Heart right ventricle (tissue), 16 donors: ENCODE measurements at regions not wholly inside any gene's neighbourhood (a gene's known extent, or its start where the extent isn't known, plus 50 kb on each side); places are given as distances from the start of the nearest gene placed in this dataset.

Experiments
- ATAC-seq, 8 donors: fragments of 200-7000 bp; cut with Tn5 transposase; one replicate each; pipeline ENCODE4 v1.9.1; 2020; ENCODE audit warnings: mild to moderate bottlenecking in 8 of 8, moderate library complexity in 8 of 8, moderate number of reproducible peaks in 1 of 8
- DNase-seq, 2 donors: peaks; one replicate each; pipeline ENCODE4 v3.0.0-alpha.2; 2020
- H3K27ac ChIP-seq, 10 donors: fragments of 200-600 bp; sonication (generic) in 2 of 10; one replicate each; pipeline versions ENCODE4 v1.5.0 to v1.8.0; 2020 to 2022; ENCODE audit warnings: mild to moderate bottlenecking in 3 of 10
- H3K27me3 ChIP-seq, 7 donors: fragments of 200-600 bp; one replicate each; pipeline ENCODE4 v1.8.0; 2021 to 2022; ENCODE audit warnings: mild to moderate bottlenecking in 2 of 7
- H3K36me3 ChIP-seq, 9 donors: fragments of 200-600 bp; sonication (generic) in 1 of 9; one replicate each; pipeline versions ENCODE4 v1.5.0 to v1.8.0; 2020 to 2022; ENCODE audit warnings: mild to moderate bottlenecking in 2 of 9
- H3K4me1 ChIP-seq, 9 donors: fragments of 200-600 bp; sonication (generic) in 1 of 9; one replicate each; pipeline versions ENCODE4 v1.5.0 to v1.8.0; 2020 to 2022; ENCODE audit warnings: mild to moderate bottlenecking in 4 of 9
- H3K4me3 ChIP-seq, 10 donors: fragments of 200-600 bp; sonication (generic) in 2 of 10; one replicate each; pipeline versions ENCODE4 v1.5.0 to v1.8.0; 2020 to 2022; ENCODE audit warnings: mild to moderate bottlenecking in 7 of 10, moderate library complexity in 2 of 10
- H3K9me3 ChIP-seq, 11 donors: fragments of 200-600 bp in 10 of 11; sonication (generic) in 2 of 11; one replicate each; pipeline versions ENCODE4 v1.5.0 to v1.8.0; 2013 to 2022; ENCODE audit warnings: mild to moderate bottlenecking in 2 of 11, control low read depth in 1 of 11, moderate library complexity in 1 of 11
- WGBS, 2 donors: extraction: QIAGEN DNeasy Blood & Tissue Kit; methylation state at CpG; one replicate each; pipeline ENCODE4 v1.1.7; 2013; ENCODE audit warnings: inconsistent platforms in 1 of 2; 5-methylcytosine and 5-hydroxymethylcytosine counted together
- intact Hi-C, 10 donors: fragments of 100-400 bp; cut with DNase I; formaldehyde crosslinking; loops; one replicate each; pipeline versions ENCODE4 v1.11.1 to v1.14.2; 2022
- TF ChIP-seq, protein P1 (sequence below), 9 donors: fragments of 200-600 bp; sonication (generic) in 2 of 9; IDR thresholded peaks; one replicate each; pipeline versions ENCODE4 v1.5.0 to v1.8.0; 2021 to 2022; ENCODE audit warnings: antibody characterized with exemption in 9 of 9, mild to moderate bottlenecking in 5 of 9, moderate library complexity in 1 of 9
- donor health status: Arrhythmogenic right ventricular cardiomyopathy.
- donor health status: ischemic (EF 13 %, LVEDD 7.1; RV severe dilation, severe dysfunction).
- donor health status: healthy with polysubstance abuse.
- donor health status: DM: no; HTN: yes; CAD: no.
- donor health status: DM: no; HTN: no; CAD: no.
- donor health status: ischemic (EF 25% LVEDD 6.9; RV normal size, moderate dysfunction).
- donor health status: ischemic (EF 25% LVEDD 5.7; RV mildly dilated, moderate dysfunction).
- donor health status: healthy.
- donor health status: DM: yes; HTN: yes; CAD: no.
- donor health status: Ischemic cardiomyopathy.
- donor health status: ischemic (EF 35%, LVEDD 5.7; RV mildly dilated, moderate dysfunction).
- donor health status: nonischemic (EF 11% LVEDD 7.7; RV severe dilation, severe dysfunction).
- donor health status: DM: yes; HTN: yes; CAD: no.
- donor health status: PGD.
- donor health status: ischemic (EF 29% LVEDD 5.4; RV normal size, mild dysfunction).
- donor health status: nonischemic (EF 23%, LVEDD 6.1; RV moderate dilation, normal function).

DNA sequence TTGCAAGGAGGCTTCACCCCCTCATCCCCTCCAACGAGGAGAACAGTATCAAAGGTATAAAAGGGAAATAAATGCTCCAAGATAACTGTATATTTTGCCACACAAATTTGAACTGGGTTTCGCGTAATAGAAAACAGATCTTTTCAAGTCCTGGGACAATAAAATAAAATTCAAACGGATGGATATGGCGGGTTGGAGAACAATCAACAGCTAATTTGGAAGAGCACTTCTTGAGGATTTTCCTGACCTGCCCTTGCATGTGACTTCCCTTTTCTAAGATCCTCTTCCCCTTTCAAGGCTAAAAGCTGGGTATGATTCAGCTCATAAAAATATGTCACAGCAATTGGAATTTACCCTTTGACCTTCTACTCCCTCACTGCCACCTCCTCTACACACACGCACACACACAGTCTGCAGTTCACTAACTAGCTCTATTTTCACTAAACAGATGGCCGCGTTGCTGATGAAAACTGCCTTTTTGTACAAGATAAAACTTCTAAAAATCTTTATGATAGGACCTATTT lies 386.9 kb downstream of the FIGN start:
- peaks cover 0 to 26% (median 9%) of the 10 kb centered on the region in 9 donors for H3K4me1 ChIP-seq
- H3K27me3 ChIP-seq = no peaks in the 10 kb centered on the region
- peak overlapping the region in 9 of 10 donors; percentile 73 to 86 (median 79) for H3K27ac ChIP-seq
- ATAC-seq = peak in 5 of 8 donors; percentile 29 to 55 (median 42)
- DNase-seq = peak in 1 of 2 donors; percentile 4
- H3K36me3 ChIP-seq = no peaks in the 10 kb centered on the region
- intact Hi-C loops = loop anchor here in 9 of 10 donors (2.0 to 10.0 kb wide), 15 partner anchors 118 to 1086 kb away; partner anchors contain the start of gene FIGN (in 4 of the 9)
- WGBS, 2 donors = 53 to 55% methylated on average over 8 of the region's 8 CpGs
- peak overlapping the region in 9 of 10 donors; percentile 21 to 53 (median 47) for H3K4me3 ChIP-seq
- TF ChIP-seq, protein P1, sequence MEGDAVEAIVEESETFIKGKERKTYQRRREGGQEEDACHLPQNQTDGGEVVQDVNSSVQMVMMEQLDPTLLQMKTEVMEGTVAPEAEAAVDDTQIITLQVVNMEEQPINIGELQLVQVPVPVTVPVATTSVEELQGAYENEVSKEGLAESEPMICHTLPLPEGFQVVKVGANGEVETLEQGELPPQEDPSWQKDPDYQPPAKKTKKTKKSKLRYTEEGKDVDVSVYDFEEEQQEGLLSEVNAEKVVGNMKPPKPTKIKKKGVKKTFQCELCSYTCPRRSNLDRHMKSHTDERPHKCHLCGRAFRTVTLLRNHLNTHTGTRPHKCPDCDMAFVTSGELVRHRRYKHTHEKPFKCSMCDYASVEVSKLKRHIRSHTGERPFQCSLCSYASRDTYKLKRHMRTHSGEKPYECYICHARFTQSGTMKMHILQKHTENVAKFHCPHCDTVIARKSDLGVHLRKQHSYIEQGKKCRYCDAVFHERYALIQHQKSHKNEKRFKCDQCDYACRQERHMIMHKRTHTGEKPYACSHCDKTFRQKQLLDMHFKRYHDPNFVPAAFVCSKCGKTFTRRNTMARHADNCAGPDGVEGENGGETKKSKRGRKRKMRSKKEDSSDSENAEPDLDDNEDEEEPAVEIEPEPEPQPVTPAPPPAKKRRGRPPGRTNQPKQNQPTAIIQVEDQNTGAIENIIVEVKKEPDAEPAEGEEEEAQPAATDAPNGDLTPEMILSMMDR (IDR thresholded peaks at IDR 0.05) = no peak
- no peaks in the 10 kb centered on the region for H3K9me3 ChIP-seq

DNA sequence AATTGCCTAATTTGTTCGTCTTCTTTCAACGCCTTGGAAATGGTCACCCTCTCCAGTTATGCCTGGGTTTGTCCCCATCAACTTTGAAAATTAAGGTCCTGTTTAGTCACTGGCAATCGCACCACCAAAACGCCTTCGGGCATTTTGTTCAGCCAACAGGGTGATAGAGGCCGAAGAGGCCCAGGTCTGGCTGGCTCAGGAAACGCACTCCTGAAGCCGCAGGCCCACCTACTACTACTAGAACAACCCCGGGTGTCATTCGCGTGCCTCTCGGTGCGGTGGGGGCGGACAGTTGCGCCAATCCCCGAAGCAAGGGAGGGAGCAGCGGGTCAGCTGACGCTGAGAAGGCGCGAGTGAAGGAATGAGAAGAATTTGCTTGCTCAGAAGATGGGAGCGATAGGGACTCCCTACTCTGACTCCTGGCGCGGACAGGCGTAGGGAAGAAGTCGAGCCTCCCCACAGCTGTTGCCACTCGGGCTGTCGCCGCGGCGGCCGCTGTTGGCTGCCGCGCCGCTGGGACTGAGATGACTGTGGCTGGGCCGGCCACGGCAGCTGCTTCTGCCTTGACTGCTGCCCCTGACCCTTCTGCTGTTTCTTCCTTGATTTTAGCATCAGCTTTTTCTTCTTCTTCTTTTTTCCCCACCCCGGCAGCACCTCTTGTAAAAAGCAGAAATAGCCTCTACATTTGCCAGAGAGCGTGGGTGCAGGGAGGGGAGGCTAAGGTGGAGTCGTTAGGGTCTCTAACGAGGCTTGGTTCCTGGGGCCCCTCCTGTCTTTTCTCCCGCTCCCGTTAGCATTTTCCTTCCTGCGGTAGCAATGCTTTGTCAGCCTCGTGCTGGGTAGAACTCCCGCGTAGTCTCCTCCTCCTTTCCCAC lies 387.6 kb downstream of the FIGN start:
- no peaks in the 10 kb centered on the region for H3K9me3 ChIP-seq
- intact Hi-C loops = loop anchor here in 9 of 10 donors (2.0 to 10.0 kb wide), 16 partner anchors 119 to 1087 kb away; partner anchors contain the start of gene FIGN (in 4 of the 9)
- no peaks in the 10 kb centered on the region for H3K27me3 ChIP-seq
- DNase-seq = peak; percentile 61 to 74
- H3K27ac ChIP-seq = peak overlapping the region; percentile 40 to 86 (median 78)
- H3K36me3 ChIP-seq = no peaks in the 10 kb centered on the region
- TF ChIP-seq, protein P1 (IDR thresholded peaks at IDR 0.05) = peak in 2 of 9 donors; percentile 10 to 18
- 10 to 17% methylated on average over 46 of the region's 46 CpGs for WGBS, 2 donors
- ATAC-seq = peak; percentile 93 to 98 (median 96)
- peaks cover 0 to 26% (median 9%) of the 10 kb centered on the region in 9 donors for H3K4me1 ChIP-seq
- peak overlapping the region in 9 of 10 donors; percentile 21 to 53 (median 47) for H3K4me3 ChIP-seq

DNA sequence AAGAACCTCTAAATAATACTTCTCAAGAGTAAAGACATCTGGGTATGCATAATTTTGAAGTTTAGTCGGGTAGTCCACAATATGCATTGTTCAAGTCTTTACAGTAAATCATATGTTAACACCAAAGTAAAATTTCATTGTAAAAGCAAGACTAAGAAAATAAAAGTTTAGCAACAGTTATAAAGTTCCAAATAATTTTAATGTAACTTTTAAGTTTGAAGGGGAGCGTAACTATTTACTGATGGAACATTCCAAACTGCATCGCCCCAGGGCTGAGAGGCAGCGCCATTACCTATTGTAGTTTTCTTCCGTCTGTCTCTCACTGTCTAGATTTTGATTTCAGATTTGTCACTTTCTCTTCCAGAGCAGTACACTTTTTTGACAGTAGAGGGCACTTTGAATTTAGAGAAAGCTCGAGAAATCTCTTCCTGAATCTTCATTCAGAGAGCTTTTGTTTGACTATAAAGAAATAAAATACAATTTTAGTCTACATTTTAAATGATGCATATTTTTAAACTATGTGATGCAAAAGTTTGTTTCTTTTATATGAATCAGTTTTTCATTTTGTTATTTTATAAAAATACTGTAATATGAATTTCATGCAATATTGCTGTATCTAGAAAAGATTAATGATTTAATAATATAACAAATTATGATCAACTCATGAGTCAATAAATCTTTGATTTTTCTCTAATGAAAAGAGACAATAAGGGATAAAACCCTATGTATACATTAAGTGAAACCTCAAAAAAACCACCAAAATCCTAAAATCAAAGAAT lies 389.8 kb downstream of the FIGN start:
- no peaks in the 10 kb centered on the region for H3K9me3 ChIP-seq
- WGBS, 2 donors = 8 to 9% methylated on average over 6 of the region's 6 CpGs
- H3K4me3 ChIP-seq = no peak overlapping the region
- peaks cover 0 to 26% (median 9%) of the 10 kb centered on the region in 9 donors for H3K4me1 ChIP-seq
- peak in 1 of 2 donors; percentile 5 for DNase-seq
- no peak for ATAC-seq
- H3K27ac ChIP-seq = no peak overlapping the region
- intact Hi-C loops = loop anchor here in 9 of 10 donors (2.0 to 10.0 kb wide), 15 partner anchors 121 to 1089 kb away; partner anchors contain the start of gene FIGN (in 4 of the 9)
- H3K27me3 ChIP-seq = no peaks in the 10 kb centered on the region
- no peaks in the 10 kb centered on the region for H3K36me3 ChIP-seq
- TF ChIP-seq, protein P1 (IDR thresholded peaks at IDR 0.05) = peak; percentile 58 to 87 (median 81)

DNA sequence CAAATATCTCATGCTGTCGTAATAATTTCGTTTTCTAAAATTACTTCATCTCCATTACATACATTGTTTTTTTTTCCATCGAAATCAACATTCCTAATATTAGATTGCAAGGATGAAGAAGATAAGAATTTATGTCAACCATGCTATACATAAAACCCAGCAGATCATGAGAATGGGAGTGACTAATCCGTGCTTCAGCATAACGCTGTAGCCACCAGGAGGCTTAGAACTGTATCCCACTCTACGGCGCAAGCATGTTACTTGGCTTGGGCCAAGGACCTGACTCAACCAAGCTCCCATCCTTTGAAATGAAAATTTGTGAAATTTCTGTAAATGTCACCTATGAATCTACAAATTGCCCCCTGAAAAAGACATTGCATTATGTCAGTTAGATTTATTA lies 392.5 kb downstream of the FIGN start:
- peaks cover 0 to 10% (median 0%) of the 10 kb centered on the region in 9 donors for H3K4me1 ChIP-seq
- H3K27me3 ChIP-seq = no peaks in the 10 kb centered on the region
- no peaks in the 10 kb centered on the region for H3K36me3 ChIP-seq
- intact Hi-C loops = loop anchor here in 7 of 10 donors (5.0 to 10.0 kb wide), 8 partner anchors 159 to 1091 kb away; partner anchors contain the start of gene FIGN (in 2 of the 7)
- 92 to 94% methylated on average over 7 of the region's 7 CpGs for WGBS, 2 donors
- H3K27ac ChIP-seq = no peak overlapping the region
- H3K9me3 ChIP-seq = no peaks in the 10 kb centered on the region
- TF ChIP-seq, protein P1 (IDR thresholded peaks at IDR 0.05) = no peak
- DNase-seq = no peak
- no peak for ATAC-seq
- H3K4me3 ChIP-seq = no peak overlapping the region
